OCI-M2 (cell line): ENCODE measurements at regions not wholly inside any gene's neighbourhood (a gene's known extent, or its start where the extent isn't known, plus 50 kb on each side); places are given as distances from the start of the nearest gene placed in this dataset.
"Not testable (repeated sequence)": the region's sequence is repeated elsewhere in the genome, so short reads cannot be mapped to it uniquely, and the experiment has no call there.

Source experiments
- DNase-seq: peaks from one replicate; lab custom pipeline; 2025; ENCODE audit not compliant: unreplicated experiment; lab: John Stamatoyannopoulos, UW

- not testable (repeated sequence) for DNase-seq
Observed at GRCh38 chr7:68410693-68411092, 1187.6 kb upstream of the AUTS2 start.

GRCh38 chr7:68411742-68412141, 1186.5 kb upstream of the AUTS2 start:
- no peak for DNase-seq

DNA sequence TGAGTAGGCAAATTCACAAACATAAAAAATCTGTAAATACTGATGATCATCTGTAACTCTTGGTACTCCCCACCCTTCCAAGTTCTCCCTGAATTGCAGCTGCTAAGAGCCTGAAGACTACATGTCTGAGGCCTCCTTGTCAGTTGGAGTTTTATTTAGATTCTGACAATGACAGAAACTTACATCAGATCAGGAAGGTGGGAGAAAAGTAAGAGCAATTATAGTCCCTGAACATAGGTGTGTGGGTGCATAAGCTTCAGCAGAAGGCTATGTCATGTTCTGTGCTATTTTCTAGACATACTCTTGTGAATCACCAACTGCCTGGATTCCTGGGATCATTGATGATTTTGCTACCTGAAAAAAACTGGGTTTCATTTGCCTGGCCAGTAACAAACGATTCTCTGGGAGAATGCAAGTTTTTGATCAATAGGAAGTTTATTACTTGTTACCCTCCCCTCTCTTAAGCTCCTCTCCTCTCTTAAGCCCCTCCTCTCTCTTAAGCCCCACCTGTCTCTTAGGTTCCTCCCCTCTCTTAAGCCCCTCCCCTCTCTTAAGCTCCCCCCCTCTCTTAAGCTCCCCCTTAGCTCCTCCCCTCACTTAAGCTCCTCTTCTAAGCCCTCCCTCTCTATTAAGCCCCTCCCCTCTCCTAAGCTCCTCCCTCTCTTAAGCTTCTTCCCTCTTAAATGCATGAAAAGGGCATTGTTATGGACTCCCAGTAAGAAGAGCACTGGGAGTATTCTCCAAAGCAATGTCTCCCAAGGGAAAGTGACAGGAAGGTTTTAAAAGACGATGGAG, 1183.4 kb upstream of the AUTS2 start:
- no peak for DNase-seq

DNA sequence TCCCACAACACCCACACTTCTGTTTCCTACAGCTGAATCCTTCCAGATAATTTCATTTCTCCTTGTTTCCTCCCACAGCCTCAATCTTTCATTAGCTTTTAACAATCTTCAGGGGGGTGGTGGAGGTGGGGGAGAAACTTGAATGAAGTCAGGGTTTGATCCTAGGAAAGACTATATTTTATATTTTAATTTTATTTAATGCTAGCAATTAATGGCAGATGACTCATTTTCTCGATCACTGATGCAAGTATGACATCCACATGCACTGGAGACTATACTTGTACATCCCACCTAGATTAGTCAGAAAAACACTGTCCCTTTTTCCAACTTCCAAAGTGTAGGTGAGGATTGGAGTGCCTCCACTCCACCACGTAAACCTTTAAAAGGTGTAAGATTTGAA, 1181.3 kb upstream of the AUTS2 start:
- no peak for DNase-seq

DNA sequence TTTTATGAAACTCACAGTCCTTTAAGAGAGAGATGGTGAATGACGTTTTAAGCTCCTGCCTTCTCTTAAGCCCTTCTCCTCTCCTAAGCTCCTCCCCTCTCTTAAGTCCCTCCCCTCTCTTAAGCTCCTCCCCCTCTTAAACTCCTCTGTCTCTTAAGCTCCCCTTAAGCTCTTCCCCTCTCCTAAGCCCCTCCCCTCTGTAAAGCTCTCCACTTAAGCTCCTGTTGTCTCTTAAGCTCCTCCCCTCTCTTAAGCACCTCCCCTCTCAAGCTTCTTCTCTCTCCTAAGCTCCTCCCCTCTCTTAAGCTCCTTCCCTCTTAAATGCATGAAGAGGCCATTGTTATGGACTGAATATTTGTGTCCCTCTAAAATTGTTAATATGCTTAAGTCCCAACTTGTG, 1180.6 kb upstream of the AUTS2 start:
- DNase-seq, result no peak

GRCh38 chr7:68420342-68421192, 1177.7 kb upstream of the AUTS2 start:
- no peak for DNase-seq

DNA sequence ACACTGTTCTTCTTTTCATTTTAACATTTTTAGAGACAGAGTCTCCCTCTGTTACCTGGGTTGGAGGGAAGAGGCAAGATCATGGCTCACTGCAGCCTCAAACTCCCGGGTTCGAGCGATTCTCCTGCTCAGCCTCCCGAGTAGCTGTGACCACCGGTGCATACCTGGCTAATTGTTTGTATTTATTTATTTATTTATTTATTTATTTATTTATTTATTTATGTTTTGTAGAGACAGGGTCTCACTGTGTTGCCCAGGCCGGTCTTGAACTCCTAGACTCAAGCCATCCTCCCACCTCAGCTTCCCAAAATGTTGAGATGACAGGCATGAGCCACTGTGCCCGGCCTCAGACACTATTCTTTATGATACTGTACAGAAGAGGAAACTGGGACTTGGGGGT, 1176.6 kb upstream of the AUTS2 start:
- DNase-seq, result no peak

GRCh38 chr7:68422281-68422680, 1176.0 kb upstream of the AUTS2 start:
- DNase-seq, result no peak

DNA sequence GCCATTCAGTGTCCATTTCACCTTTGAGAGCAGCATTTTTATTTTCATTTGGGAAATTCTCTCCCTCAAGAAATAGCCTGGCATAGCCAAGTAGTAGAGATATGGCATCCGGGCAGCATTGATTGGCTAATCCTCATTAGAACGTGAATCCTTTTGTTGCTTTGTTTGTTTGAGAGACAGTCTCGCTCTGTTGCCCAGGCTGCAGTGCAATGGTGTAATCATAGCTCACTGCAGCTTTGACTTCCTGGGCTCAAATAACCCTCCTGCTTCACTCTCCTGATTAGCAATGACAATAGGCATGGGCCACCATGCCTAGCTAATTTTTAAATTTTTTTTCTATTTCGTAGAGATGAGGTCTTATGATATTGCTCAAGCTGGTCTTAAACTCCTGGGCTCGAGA, 1174.9 kb upstream of the AUTS2 start:
- no peak for DNase-seq

DNA sequence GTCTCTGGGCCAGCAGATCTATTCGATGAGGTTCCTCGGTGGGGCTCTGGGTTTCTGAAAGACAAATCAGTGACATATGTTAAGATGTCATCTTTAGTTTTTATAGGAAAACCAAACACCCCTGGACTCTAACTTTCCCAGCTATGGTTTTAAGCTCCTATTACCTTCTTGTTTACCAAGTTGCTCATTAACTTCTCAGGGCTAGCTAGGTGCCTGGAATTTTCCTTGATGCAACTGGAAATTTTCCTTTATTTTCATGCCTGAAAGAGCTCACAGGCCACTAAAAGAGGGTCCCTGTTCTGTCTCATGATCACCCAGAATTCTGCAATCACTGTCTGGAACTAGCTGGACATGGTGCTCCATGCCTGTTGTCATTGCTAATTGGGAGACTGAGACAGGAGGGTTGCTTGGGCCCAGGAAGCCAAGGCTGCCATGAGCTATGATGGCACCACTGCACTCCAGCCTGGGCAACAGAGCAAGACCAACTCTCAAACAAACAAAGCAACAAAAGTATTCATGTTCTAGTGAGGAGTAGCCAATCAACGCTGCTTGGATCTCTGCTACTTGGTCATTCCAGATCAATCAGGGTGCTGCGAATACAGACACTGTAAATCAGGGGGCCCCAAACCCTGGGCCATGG, 1173.5 kb upstream of the AUTS2 start:
- DNase-seq, result no peak

GRCh38 chr7:68425377-68425776, 1172.9 kb upstream of the AUTS2 start:
- no peak for DNase-seq

DNA sequence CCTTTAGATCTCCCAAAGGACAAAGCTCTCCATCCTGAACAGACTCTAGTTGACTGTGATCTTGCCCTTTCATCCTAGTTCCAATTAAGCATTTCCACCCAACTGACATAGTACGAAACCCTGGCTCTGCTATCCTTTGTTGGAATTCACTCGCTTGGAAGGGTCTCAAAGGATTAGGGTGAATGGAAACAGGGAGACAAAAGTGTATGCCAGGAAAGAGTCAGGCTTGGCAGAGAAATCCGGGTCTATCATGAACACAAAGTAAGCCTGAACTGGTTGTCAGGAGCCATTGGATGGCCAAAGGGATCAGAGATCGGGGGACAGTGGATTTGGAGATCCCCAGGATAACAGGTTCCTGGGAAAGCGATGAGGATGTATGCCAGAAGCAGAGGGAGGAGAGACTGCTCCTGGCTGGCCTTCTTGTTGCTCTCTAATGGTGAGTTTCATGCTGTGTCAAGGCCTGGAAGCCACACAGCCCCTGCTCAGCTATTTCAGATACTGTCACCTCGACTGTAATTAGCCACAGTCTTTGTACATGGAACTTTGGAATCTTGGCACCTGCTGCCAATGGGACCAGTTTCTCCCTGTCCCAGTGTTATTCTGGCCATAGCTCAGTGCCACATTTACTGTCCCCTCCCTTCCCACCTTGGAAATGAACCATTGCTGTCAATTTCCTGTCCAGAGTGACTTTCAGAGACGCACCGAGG, 1168.7 kb upstream of the AUTS2 start:
- DNase-seq, result no peak

GRCh38 chr7:68432585-68432984, 1165.7 kb upstream of the AUTS2 start:
- no peak for DNase-seq

- no peak for DNase-seq
Observed at GRCh38 chr7:68433462-68434070, 1164.7 kb upstream of the AUTS2 start.

DNA sequence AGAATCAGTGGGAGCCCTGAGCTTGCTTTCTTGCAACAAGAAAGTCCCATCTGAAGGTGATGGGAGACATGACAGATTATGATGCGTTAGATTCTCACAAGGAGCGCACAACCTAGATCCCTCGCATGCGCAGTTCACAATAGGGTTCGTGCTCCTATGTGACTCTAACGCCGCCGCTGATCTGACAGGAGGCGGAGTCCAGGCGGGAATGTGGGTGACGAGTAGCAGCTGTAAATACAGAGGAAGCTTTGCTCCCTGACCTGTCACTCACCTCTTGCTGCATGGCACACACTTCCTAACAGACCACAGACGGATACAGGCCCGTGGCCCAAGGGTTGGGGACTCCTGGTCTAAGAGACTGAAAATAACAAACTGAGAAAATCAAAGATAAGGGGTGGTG, 1163.4 kb upstream of the AUTS2 start:
- DNase-seq, result no peak

DNA sequence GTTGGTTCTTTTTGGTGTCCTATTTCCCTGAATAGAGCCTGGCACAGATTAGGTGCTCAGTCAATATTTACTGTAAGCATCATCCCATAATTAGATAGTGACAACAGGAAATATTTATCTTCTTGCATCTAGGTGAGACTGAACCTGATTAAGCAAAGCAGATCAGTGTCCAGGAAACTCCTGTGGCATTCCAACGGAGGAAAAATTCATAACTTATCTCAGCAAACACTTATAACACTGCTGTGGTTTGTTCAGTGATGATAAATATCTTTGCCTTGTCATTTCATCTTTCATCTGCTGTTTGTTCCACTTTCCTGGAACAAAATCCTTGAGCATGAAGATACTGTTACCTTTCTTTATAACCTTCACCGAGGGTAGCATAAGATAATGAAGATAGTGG, 1160.3 kb upstream of the AUTS2 start:
- no peak for DNase-seq

- no peak for DNase-seq
Observed at GRCh38 chr7:68438811-68439210, 1159.5 kb upstream of the AUTS2 start.

- no peak for DNase-seq
Observed at GRCh38 chr7:68439897-68440296, 1158.4 kb upstream of the AUTS2 start.

DNA sequence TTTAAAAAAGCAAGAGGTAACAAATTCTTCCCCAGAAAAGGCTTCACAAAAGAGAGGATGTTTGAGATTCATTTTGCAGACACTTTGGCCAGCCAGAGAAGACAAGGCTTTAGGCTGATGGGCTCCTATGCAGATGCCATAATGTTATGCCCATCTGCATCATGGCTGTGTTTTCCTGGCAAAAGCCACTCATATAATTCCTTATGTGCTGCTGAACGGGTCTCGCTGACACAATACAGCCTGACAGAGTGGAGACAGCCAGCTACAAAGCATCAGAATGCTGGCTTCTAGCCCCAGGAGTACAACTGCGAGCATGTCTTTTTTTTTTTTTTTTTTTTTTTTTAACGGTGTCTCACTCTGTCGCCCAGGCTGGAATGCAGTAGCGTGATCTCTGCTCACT, 1157.4 kb upstream of the AUTS2 start:
- no peak for DNase-seq

DNA sequence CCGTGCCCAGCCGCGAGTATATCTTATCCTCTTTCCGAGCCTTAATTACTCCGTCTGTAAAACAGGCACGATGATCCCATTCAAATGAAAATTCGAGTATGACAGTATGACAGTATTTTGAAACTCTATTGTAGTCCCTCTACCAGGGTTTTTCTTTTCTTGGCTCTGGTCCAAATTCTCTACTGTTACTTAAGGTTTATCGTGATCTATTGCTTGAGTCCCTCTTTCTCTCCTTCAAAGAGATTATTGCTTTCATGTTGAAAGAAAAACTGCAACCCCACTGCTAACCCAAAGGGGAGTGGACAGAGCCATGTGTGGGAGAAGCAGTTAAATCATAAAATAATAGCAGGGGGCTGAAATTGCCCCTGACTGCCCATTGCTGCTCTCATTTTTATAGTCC, 1156.6 kb upstream of the AUTS2 start:
- DNase-seq, result no peak
